Brain microvascular endothelial cell (primary cell): ENCODE measurements at regions not wholly inside any gene's neighbourhood (a gene's known extent, or its start where the extent isn't known, plus 50 kb on each side); places are given as distances from the start of the nearest gene placed in this dataset.
"Not testable (repeated sequence)": the region's sequence is repeated elsewhere in the genome, so short reads cannot be mapped to it uniquely, and the experiment has no call there.

ENCODE experiments used
- DNase-seq: peaks from one replicate; pipeline ENCODE4 v3.0.0-alpha.2; 2020
- H3K27ac ChIP-seq: fragments of 250-450 bp; sonication (Bioruptor Pico); 2 replicates; pipeline ENCODE4 v1.5.1; 2020; ENCODE audit warnings: mild to moderate bottlenecking, moderate library complexity
- H3K27me3 ChIP-seq: fragments of 250-450 bp; sonication (Bioruptor Pico); replicated peaks from 2 replicates; pipeline ENCODE4 v1.5.1; 2020; ENCODE audit warnings: mild to moderate bottlenecking
- H3K36me3 ChIP-seq: fragments of 250-450 bp; sonication (Bioruptor Pico); replicated peaks from 2 replicates; pipeline ENCODE4 v1.5.1; 2020; ENCODE audit warnings: mild to moderate bottlenecking
- H3K4me3 ChIP-seq: 2 replicates; pipeline ENCODE4 v1.5.1; 2011; ENCODE audit warnings: low read depth, mild to moderate bottlenecking, control low read depth, low read length, moderate library complexity
- CTCF ChIP-seq: IDR thresholded peaks from 2 replicates; pipeline ENCODE4 v1.5.1; 2011; ENCODE audit warnings: low read depth, mild to moderate bottlenecking, moderate library complexity, low read length, control low read depth, inconsistent platforms; ENCODE audit errors: missing control alignments
- in situ Hi-C: cut with HindIII; loops from 2 replicates; pipeline ENCODE4 v1.10.0; 2017; ENCODE audit warnings: low sequenced_read_pairs, low pct_ligation_motif_present

DNA sequence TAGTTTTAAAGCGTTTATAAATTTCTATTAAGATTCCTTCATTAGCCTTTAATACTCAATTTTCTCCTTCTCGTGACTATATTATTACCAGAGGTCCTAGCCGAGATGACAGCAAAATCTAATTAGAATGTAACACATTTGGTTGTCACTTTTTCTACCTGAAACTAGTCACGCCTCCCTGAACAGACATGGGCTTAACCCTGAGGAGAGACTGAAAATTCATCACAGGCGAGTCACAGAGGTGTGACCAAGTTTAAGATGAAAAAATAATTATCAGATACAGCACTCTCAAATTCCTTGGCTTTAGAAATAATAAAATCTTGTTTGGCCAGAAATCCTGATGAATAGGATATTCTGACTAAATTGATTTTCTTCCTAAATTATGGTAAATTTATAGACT lies 834.4 kb upstream of the SLC39A10 start:
- DNase-seq = no peak
- in situ Hi-C loops = no loop called here
- Histone ChIP-seq H3K36me3 (no peaks in the 10 kb centered on the region), H3K27me3 (no peaks in the 10 kb centered on the region), H3K27ac (no peak overlapping the region), H3K4me3 (no peak overlapping the region)
- no peak for TF ChIP-seq CTCF

DNA sequence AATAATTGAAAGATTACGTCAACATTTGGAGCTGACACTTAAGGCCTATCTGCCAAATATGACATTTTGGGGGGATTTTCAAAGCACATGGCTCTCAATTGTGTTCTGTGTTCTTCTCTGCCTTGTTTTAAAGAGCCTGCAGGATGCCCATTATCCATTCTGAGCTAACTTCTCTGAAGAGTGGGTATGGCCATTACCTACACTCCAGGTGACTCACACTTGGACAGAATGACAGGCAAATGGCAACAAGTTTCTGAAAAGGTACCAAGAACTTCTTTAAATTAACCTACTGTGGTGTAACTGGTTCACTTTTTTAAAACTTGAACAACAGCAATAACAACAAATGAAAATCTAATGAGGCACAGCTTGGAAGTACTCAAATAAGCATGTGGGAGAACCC lies 834.9 kb upstream of the SLC39A10 start:
- DNase-seq = no peak
- in situ Hi-C loops = no loop called here
- no peak overlapping the region for H3K4me3 ChIP-seq
- TF ChIP-seq CTCF = no peak
- H3K27ac ChIP-seq = no peak overlapping the region
- H3K27me3 ChIP-seq = no peaks in the 10 kb centered on the region
- H3K36me3 ChIP-seq = no peaks in the 10 kb centered on the region

DNA sequence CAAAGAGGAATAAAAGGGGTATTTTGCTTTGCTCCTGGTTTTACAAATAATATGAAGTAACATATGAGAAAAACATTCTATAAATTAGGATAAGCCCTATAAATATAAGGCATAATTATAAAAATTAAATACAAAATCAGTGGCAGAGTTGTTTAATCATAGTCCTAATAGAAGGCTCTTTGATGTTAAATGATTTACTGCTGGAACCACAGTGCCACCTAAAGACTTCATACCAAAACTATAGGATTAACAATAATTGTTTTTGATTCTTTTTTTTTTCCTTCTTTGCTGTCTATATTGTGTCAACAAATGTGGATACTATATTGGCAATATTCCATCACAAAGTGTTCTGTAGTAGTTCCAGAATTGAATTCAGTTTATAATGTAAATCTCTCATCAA lies 837.7 kb upstream of the SLC39A10 start:
- Histone ChIP-seq H3K27ac (no peak overlapping the region), H3K4me3 (no peak overlapping the region), H3K27me3 (no peaks in the 10 kb centered on the region), H3K36me3 (no peaks in the 10 kb centered on the region)
- no peak for DNase-seq
- TF ChIP-seq CTCF = peak; percentile 15
- in situ Hi-C loops = no loop called here

DNA sequence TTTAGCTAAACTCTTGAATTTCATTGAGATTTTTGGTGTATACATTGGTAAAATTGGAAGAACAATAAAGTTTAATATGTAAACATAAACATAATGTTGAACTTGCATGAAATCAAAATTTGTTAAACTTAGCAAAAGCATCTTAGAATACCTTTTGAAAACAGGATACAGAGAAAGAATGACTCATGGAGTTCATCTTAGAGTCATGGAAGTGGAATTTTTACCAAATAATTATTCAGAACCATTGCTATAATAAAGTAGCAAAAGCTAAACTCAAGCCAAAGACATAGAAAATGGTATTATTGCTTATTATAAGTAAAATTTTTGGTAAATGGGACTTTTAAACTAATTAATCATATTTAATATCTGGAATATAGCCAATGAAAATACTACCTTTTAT lies 841.6 kb upstream of the SLC39A10 start:
- Histone ChIP-seq H3K4me3 (no peak overlapping the region), H3K27me3 (no peaks in the 10 kb centered on the region), H3K27ac (no peak overlapping the region), H3K36me3 (no peaks in the 10 kb centered on the region)
- in situ Hi-C loops = no loop called here
- DNase-seq = no peak
- TF ChIP-seq CTCF = no peak

DNA sequence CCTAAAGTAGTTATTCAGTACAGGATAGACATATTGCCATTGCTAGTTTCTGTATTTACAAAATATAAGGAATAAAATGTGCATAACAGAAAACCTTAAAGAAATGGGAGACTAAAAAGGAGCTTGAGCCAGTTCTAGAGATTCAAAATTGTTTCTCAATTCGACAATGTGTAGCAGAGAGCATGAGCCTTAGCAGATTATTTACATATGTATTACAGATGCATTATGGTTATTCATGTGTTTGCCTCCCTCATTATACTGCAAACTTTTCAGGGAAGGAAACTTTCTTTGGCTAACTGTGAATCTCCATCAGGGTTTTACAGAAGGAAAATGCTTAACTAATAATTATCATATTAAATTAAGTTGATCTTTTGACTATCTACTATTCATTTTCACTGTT lies 854.4 kb upstream of the SLC39A10 start:
- no peak overlapping the region for H3K27ac ChIP-seq
- no peaks in the 10 kb centered on the region for H3K27me3 ChIP-seq
- DNase-seq = no peak
- in situ Hi-C loops = no loop called here
- no peaks in the 10 kb centered on the region for H3K36me3 ChIP-seq
- H3K4me3 ChIP-seq = no peak overlapping the region
- no peak for TF ChIP-seq CTCF

DNA sequence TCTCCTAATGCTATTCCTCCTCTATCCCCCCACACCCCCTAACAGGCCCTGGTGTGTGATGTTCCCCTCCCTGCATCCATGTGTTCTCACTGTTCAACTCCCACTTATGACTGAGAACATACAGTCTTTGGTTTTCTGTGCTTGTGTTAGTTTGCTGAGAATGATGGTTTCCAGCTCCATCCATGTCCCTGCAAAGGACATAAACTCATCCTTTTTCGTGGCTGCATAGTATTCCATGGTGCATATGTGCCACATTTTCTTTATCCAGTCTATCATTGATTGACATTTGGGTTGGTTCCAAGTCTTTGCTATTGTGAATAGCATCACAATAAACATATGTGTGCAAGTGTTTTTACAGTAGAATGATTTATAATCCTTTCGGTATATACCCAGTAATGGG lies 870.0 kb upstream of the SLC39A10 start:
- in situ Hi-C loops, H3K27ac ChIP-seq, H3K4me3 ChIP-seq, DNase-seq, H3K36me3 ChIP-seq, H3K27me3 ChIP-seq: not testable (repeated sequence)

DNA sequence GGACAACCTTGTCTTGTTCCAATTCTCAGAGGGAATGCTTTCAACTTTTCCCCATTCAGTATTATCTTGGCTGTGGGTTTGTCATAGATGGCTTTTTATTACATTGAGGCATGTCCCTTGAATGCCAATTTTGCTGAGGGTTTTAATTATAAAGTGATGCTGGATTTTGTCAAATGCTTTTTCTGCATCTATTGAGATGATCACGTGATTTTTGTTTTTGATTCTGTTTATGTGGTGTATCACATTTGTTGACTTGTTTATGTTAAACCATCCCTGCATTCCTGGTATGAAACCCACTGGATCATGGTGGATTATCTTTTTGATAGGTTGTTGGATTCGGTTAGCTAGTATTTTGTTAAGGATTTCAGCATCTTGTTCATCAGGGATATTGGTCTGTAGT lies 885.6 kb upstream of the SLC39A10 start:
- H3K27me3 ChIP-seq, H3K27ac ChIP-seq, H3K36me3 ChIP-seq, H3K4me3 ChIP-seq, DNase-seq, in situ Hi-C loops: not testable (repeated sequence)
